NCI-H526 (cell line): ENCODE measurements at regions not wholly inside any gene's neighbourhood (a gene's known extent, or its start where the extent isn't known, plus 50 kb on each side); places are given as distances from the start of the nearest gene placed in this dataset.
"Not testable (repeated sequence)": the region's sequence is repeated elsewhere in the genome, so short reads cannot be mapped to it uniquely, and the experiment has no call there.

ENCODE experiments used
- DNase-seq, 2 experiments: peaks; one replicate each; lab custom pipeline; 2025; lab: John Stamatoyannopoulos, UW

DNA sequence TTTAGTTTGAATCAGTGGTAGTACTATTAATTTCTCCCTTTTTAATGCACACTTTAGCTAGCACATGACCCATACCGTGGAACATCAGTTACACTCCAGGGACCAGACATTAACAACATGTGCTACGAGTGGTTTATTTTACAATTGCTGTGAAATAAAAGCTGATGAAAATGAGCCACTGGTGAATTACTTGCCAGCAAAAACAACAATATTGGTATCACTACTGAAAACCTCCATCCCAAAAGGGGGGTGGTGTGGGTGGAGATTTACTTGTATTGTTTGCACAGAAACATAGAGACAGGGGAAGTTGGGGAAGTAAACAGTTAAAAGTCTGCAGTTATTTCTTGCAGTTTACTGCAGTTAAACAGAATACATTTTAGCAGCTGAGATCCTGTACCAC, 369.6 kb upstream of the GRAMD2B start:
- DNase-seq, result no peak

DNA sequence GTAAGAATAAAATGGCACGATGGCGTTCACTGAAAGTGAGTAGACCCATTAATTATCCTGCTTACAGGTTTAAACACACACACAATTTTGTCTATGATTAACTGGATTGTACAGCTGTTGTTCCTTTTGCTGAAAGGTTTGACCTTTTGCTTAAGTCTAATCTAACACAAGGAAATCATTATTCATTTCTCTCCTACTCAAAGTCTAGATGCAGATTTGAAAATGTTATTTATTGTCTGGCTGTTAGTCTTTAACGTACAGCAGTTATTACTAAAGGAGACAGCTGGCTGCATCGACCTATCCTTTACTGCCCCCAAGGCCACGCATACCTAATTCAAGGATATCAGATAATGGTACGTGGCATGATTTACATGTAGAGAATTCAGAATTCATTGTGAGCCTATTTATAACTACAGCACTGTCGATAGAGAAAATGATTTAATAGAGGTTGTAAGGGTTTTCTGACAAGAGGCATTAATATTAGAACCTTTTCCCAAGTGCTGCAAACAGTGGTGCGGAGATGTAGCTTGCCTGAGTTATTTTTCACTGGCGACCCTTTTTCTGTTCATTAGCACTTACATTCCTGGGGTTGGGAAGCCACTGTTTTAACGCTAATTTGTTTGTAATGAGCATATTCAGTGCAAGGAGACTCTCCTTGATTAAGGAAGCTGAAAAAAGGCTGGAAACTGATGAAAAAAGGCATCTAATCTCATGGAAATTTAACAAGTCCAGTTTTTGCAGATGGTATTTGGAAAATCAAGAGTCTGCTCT, 368.4 kb upstream of the GRAMD2B start:
- DNase-seq, result peak; percentile 69

DNA sequence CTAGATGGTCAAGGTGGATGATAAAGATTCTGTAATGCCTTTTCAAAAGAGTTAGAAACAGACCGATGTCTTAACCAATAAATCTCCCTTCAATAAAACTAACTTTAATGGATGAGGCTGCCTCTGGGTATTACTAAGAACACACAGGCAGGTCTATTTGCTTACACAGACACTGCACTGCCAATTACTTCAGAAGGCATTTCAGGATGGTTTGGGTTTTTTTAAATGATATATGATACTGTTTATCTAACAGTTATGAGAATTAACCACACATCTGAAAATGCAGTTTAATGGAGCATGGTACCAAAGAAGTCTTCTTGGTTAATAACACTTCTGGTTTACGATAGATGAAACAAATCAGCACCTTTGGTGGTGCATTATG, 367.9 kb upstream of the GRAMD2B start:
- DNase-seq, result peak; percentile 56 to 66

DNA sequence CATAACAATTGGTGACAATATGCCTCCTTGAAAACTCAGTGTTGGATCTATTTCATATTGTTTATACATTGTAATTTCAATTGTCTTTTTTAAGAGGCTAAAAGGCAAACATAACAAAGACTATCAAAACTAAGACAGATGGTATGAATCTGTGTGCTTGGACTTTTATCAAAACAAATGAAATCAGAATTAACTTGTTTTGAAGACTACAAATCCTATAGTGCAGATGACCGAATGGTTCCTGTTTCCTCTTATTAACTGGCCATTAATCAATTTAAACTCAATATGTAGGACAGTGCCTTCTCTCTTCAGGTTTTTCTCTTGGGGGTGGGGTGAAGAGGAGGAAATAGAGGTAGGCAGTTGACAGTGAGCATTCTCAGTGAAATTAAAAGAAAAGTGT, 366.9 kb upstream of the GRAMD2B start:
- DNase-seq, result no peak

DNA sequence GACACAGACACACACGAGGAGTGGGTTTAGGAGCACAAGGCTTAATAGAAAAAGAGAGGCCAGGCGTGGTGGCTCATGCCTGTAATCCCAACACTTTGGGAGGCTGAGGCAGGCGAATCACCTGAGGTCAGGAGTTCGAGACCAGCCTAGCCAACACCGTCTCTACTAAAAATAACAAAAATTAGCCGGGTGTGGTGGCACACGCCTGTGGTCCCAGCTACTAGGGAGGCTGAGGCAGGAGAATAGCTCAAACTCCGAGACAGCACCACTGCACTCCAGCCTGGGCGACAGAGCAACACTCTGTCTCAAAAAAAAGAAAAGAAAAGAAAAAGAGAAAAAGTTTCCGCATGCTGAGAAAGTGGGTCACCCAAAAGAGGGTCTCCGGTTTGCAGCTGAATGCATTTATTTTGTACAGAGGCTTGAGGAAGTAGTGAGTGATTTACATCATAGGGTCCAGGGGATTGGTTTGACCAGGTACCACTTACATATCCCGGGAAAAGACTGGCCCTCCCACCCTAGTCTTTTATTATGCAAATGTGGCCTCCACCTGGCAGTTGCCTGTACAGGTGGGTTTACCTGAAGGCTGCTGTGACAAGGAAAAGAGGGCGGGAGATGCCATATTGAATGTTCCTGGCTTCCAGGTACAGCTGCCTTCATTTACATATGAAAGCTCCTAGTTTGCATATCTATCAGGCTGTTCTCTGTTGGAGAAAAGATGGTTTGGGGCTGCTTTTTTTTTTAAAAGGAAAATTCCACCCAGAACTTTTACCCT, 366.2 kb upstream of the GRAMD2B start:
- DNase-seq, result peak; percentile 93

DNA sequence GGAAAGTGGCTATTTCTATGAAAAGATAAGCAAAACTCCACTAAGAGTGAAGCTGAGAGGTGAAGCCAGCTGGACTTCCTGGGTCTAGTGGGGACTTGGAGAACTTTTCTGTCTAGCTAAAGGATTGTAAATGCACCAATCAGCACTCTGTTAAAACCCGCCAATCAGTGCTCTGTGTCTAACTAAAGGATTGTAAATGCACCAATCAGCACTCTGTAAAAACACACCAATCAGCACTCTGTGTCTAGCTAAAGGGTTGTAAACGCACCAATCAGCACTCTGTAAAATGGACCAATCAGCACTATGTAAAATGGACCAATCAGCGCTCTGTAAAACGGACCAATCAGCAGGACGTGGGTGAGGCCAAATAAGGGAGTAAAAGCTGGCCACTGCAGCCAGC, 364.8 kb upstream of the GRAMD2B start:
- not testable (repeated sequence) for DNase-seq

DNA sequence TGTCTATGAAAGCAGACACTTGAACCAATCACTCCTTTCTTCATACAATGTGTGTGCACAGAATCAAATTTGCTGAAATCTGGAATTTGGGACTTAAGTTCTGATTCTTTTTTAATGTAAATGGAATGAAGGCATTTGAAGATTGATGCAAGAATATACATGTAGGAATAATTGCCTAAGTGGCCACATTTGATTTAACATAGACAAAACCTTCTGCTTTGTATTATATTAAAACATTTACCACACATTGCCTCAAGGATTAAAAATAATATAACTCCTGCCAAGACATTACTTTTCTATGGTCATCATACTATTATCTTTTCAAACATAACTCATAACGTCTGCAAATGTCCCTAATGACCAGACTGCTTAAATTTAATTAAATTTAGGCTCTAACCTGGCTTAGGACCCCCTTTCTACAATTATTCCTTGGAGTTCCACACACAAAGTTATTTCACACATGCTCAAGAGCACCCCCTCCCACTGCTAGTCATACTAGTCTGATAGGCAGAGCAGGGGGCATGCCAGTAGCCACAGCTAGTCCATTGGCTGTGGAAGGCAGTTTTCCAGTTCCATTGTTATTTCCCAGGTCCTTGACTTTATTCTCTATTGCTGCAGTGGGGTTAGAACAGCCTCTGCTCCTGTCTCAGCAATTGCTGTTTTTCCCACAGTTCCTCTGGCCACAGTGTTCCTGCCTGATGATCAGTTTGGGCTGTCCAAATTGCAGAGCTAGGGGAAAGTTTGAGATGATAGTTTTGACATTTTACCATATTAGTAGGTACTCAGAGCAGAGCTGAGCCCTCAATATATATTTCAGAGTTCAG, 360.6 kb upstream of the GRAMD2B start:
- DNase-seq, result no peak

DNA sequence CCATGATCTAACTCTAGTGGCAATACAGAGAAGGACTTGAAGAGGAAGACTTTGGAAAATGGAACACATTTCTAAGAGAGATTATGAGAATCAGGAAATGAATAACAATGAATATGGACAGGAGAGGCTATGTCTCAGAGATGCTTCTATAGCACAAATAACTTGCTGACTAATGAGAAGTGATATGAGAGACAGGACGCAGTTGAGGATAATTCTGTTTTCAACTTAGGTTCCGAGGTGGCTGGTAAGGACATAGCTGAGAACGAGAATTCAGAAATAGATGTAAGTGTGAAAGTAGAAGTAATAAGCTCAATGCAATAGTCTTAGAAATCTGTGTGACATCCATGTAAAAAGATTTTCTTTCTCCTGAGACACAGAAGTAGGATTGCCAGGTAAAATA, 358.1 kb upstream of the GRAMD2B start:
- no peak for DNase-seq

DNA sequence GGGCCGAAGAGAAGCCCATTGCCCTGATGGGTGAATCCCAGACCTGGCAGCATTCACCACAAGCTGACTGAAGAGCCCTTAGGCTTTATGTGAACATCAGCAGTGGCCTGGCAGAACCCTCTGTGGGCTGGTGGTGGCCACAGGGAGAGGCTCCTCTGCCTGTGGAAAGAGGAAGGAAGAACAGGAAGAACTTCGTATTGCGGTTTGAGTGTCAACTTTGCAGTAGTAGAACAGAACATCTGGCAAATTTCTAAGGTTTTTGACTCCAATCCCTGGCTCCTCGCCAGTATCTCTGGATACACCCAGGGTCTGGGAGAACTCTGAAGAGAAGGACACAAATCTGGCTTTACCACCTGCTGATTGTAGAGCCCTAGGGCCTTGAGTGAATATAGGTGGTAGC, 356.4 kb upstream of the GRAMD2B start:
- DNase-seq, result no peak

DNA sequence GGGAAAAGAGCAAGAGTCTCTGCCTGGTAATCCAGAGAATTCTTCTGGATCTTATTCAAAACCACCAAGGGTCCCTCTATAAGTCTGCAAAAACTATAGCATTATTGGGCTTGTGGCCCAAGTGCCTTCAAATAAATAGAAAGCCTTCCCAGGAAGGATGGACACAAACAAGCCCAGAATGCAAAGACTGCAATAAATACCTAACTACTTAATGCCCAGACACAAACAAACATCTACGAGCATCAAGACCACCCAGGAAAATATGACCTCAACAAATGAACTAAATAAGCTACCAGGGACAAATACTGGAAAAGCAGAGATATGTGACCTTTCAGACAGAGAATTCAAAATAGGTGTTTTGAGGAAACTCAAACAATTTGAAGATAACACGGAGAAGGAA, 355.8 kb upstream of the GRAMD2B start:
- DNase-seq, result no peak

DNA sequence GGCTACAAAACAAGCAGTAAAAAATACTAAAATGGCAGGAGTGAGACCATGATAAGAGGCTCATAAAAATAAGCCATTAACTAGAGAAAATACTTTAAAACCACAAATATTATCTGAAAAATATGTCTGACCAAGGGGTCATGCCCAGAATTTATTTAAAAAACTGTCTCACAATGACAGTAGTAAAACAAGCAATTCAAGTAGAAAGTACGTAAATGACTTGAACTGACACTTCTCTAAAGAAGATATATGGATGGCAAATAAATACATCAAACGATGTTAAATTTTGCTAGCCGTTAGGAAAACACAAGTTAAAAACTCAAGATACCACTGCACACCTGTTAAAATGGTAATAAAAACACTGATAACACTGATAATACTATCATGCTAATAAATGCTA, 353.9 kb upstream of the GRAMD2B start:
- DNase-seq, result no peak

DNA sequence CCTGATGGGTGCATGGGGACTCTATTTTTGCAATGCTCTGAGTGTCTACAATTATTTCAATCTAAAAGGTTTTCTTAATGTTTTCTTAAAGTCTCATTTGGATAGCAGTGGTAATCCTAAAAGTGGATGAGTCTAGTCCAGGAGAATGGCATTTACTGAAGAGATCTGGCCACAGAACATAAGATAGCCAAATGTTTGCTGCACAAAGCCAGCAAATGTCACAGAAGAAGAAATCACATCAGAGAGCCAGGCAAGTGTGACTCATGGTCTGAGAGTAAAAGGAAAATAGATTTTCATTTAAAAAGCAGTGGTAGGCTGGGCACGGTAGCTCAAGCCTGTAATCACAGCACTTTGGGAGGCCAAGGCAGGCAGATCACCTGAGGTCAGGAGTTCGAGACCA, 352.7 kb upstream of the GRAMD2B start:
- no peak for DNase-seq

DNA sequence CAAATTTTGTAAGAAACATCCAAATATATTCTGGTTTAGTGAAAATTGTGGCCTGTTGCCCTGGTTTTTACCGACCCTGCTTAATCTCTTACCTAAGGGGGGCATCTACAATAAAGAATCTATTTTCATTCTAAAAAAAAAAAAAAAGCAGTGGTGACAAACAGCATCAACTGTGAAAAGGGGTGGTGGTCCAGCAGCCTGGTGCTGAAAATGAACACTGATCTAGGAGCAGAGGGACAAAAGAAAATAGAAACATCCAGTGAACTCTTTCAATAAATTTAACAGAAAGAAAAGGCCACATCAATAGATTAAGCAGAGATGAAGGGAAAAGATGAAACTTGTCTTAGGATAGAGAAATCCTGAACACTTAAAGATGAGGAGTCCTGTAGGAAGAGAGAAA, 348.7 kb upstream of the GRAMD2B start:
- DNase-seq, result no peak

DNA sequence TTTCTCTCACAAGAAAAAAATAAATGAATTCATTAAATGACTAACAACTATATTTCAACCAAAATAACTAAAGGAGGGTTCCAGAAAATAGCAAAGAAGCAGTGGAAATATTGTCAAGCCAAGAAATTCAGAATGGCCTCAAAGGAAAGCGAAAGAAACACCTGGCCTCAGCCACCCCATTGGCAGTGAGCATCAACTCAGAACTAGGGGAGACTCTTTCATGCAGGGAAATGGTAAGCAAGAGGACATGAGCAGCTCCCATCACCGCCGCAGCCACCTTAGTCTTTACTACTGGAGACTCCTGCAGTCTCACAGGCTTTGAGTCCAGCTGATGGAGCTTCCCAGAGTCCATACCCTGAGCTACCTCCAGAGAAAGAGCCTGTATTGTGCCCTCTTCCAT, 343.9 kb upstream of the GRAMD2B start:
- no peak for DNase-seq

DNA sequence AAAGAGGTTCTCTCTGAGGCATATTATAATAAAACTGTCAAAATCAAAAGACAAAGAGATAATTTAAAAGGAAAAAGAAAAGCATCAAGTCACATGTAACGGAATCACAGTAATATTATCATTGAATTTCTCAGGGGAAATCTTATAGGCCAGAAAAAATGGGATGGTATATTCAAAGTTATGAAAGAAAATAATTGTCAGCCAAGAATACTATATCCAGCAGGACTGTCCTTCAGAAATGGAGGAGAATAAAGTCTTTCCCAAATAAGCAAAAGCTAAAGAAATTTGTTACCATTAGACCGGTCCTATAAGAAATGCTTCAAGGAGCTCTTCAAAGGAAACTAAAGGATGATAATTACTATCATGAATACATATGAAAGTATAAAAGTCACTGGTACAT, 342.0 kb upstream of the GRAMD2B start:
- DNase-seq, result no peak

DNA sequence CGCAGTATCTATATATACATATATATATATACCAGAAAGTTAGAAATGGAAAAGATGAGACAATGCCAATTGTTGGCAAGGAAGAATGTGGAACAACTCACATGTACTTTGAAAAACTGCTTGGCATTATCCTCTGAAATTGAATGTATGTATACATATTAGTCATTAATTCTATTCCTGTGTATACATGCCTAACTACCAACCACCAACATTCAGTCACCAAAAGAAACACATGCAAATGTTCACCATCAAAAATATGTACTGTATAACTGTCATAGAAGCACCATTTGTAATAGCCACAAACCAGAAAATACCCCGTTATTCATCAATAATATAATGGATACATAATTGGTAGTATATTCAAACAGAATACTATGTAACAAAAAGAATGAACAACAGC, 330.2 kb upstream of the GRAMD2B start:
- no peak for DNase-seq

DNA sequence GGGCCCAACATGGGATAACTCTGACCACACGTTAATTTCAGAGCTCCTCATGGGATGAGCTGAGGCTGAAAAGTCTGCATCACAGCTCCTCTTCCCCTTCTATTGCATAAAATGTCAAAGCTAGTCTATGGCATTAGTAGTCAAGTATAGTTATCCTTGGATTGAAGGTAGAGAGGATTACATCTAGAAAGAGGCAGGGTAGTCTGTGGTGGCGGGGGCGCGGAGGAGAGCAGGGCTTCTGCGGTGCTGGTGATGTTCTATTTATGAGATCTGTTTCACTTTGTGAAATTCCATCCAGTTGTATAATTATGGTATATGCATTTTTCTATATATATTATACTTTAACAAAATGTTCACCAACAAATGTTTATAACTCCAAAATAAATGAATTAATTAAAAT, 329.5 kb upstream of the GRAMD2B start:
- DNase-seq, result no peak

DNA sequence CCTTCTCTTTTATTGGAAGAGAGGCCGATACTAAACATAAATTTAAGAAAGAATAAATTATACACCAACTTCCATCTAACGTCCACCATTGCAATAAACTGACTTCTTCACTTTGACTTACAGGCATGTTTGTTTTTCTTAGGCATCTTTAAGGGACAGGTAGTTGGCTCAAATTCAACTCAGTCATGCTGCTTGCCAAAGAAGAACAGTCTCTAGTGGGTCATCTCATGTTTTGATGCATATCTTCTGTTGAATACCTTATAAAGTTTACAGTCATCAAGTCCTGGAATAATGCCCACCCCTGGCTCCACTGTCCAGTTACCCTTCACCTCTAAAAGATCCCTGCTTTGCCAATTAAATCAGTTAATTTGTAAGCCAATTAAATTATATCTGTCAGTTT, 328.2 kb upstream of the GRAMD2B start:
- DNase-seq, result no peak

DNA sequence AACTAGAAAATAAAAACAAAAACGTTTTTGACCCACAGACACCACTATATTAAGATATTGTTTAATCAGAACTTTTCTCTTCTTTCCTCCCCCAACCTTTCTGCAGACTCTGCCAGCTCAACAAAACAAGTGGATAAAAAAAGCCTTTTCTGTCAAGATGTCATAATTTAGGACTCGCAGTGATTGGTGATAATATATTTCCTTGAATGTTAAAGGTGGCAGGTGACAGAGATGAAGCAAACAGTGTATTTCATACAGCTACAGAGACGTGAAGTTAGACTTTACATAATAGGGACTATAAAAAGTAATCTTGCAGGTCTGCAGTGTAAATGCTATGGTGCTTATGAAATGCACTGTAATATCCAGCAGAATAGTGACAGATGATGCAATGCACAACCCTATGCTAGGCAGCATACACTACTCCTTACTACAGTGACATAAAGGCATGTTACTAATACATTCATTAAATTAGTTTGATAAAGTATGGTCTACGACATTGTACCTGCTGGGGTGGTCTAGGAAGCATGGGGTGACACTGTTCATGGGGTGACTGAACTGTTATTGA, 326.7 kb upstream of the GRAMD2B start:
- no peak for DNase-seq

DNA sequence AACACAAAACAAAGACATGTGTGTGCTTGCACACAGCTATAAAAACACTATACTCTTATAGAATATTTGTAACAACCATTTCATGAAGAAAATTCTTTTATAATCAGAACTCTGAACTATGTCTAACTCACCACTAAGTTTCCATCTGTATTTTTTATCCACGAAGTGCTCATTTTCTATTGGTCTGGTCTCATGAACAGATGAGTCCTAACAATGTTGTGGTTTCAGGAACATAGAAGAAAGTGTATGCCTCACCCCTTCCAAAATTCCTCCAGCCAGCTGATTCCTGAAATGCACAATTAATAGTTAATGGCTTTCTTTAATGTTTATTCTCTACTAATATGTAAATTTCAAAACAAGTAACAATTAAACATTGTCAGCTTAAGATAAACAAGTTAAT, 325.3 kb upstream of the GRAMD2B start:
- DNase-seq, result no peak

DNA sequence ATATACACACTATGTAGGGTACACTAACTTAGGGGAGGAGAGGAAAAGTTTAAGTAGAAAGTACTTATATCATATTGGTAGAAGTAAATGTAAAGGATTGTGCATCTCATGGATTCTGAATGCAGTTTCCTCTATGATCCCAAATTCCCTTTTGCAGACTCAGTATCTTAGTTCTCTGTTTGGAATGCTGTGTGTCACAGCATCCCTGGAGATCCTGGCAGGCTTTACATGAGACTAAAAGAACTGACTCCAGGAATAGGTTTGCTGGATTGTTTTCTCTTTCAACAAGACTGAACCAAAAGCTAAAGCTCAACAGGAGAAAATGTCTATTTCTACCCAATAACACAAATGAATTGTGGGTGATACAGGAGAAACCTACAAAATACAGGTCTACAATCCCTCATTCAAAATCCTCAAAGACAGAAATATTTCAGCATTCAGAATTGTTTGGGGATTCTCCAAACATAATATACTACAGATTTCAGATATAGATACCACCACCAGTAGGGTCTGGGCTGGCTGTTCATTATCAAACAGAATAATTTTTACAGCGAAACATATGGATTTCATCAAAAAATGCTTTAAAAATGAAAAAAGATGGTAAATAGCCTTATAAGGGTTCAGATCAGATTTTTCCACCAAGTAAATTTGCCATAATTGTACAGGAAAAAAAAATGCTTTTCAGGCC, 324.7 kb upstream of the GRAMD2B start:
- DNase-seq, result no peak

DNA sequence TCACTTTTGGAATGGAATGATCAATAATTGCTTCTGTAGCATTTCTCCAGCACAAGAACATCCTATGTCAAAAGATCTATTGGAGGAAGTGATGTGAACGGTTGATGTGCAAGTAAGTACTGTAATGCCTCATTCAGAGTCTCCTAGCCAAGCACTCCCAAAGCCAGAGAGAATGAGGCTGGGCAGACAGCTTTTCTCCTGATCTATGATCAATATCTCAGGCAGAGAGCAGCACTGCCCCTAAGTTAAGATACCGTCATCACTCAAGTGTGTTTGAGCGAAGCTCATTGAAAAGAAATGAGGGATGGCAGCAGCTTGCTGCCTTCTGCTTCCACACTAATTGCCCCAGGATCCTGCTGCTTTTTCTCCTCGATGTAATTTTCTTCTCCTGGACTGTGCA, 324.1 kb upstream of the GRAMD2B start:
- DNase-seq, result no peak
